ENCODE measurements at regions not wholly inside any gene's neighbourhood (a gene's known extent, or its start where the extent isn't known, plus 50 kb on each side); places are given as distances from the start of the nearest gene placed in this dataset.

GRCh38 chr1:222971146-222971545, 156.3 kb downstream of the DISP1 start:
- H3K4me2 ChIP-seq (ENCODE audit: control insufficient read depth, extremely low read depth, insufficient read depth, low read depth, low read length): no peak overlapping the region
- H3K9me3 ChIP-seq (ENCODE audit: control insufficient read depth, low read depth, low read length): no peaks in the 10 kb centered on the region
- DNase-seq (ENCODE audit: low read depth, low spot score) (no peak), FAIRE-seq (no peak)
- no peaks in the 10 kb centered on the region for H3K4me1 ChIP-seq (ENCODE audit: control insufficient read depth, extremely low read depth, insufficient read depth, low read length)
- dilution Hi-C loops (cut with MboI; ENCODE audit: extremely low pct_ligation_motif_present, low sequenced_read_pairs): no loop called here
- H3K9me1 ChIP-seq (ENCODE audit: control insufficient read depth, extremely low read depth, insufficient read depth, low read length): no peaks in the 10 kb centered on the region
- H3K79me2 ChIP-seq (ENCODE audit: control insufficient read depth, insufficient read depth, low read length): no peaks in the 10 kb centered on the region
- no peaks in the 10 kb centered on the region for H3K27me3 ChIP-seq (ENCODE audit: control insufficient read depth, extremely low read depth, insufficient read depth, low read length)
- no peak overlapping the region for H3K9ac ChIP-seq (ENCODE audit: control insufficient read depth, extremely low read depth, insufficient read depth, low read length)
- H3K27ac ChIP-seq (ENCODE audit: control insufficient read depth, insufficient read depth, low read length): no peak overlapping the region
- H3K4me3 ChIP-seq (ENCODE audit: control insufficient read depth in 2 of 3, extremely low read depth in 1 of 3, insufficient read depth in 2 of 3, low read depth in 1 of 3, low read length in 3 of 3): no peak overlapping the region
- H2AFZ ChIP-seq (ENCODE audit: control insufficient read depth, low read length): no peak overlapping the region
- H4K20me1 ChIP-seq (ENCODE audit: control insufficient read depth, extremely low read depth, insufficient read depth, low read length): no peaks in the 10 kb centered on the region
- no peak for TF ChIP-seq CTCF (optimal IDR thresholded peaks at IDR 0.05 in 1 of 3, IDR thresholded peaks at IDR 0.05 in 1 of 3, conservative IDR thresholded peaks at IDR 0.05 in 1 of 3; ENCODE audit: extremely low read depth in 1 of 3, insufficient read depth in 2 of 3, low read length in 3 of 3)
- TF ChIP-seq EZH2 (IDR thresholded peaks at IDR 0.05; ENCODE audit: low read length): no peak
- H3K36me3 ChIP-seq (ENCODE audit: control insufficient read depth in 2 of 2, extremely low read depth in 1 of 2, insufficient read depth in 2 of 2, low read length in 2 of 2): no peaks in the 10 kb centered on the region

DNA sequence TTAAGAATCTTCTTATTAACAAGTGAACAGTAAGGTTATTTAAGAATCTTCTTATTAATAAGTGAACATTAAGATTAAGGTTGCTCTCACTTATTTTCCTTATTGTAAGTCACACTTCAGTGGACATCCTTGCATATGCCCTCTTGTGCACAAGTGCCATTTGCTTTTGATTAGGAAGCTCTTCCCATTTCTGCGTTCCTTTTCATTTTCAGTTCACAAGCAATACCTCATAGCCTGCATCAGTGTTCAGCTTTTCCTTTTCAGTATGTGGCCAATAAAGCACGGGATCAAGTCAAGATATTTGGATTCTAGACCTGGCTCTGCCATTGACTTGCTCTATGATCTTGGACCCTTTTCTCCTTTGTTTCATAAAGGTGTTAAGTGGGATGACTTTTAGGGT, 158.7 kb downstream of the DISP1 start:
- no peak overlapping the region for H3K4me2 ChIP-seq (ENCODE audit: control insufficient read depth, extremely low read depth, insufficient read depth, low read depth, low read length)
- H3K4me1 ChIP-seq (ENCODE audit: control insufficient read depth, extremely low read depth, insufficient read depth, low read length): no peaks in the 10 kb centered on the region
- H3K9ac ChIP-seq (ENCODE audit: control insufficient read depth, extremely low read depth, insufficient read depth, low read length): no peak overlapping the region
- dilution Hi-C loops (cut with MboI; ENCODE audit: extremely low pct_ligation_motif_present, low sequenced_read_pairs): no loop called here
- no peak for DNase-seq (ENCODE audit: low read depth, low spot score)
- no peak for TF ChIP-seq CTCF (optimal IDR thresholded peaks at IDR 0.05 in 1 of 3, IDR thresholded peaks at IDR 0.05 in 1 of 3, conservative IDR thresholded peaks at IDR 0.05 in 1 of 3; ENCODE audit: extremely low read depth in 1 of 3, insufficient read depth in 2 of 3, low read length in 3 of 3)
- TF ChIP-seq EZH2 (IDR thresholded peaks at IDR 0.05; ENCODE audit: low read length): no peak
- H3K4me3 ChIP-seq (ENCODE audit: control insufficient read depth in 2 of 3, extremely low read depth in 1 of 3, insufficient read depth in 2 of 3, low read depth in 1 of 3, low read length in 3 of 3): no peak overlapping the region
- H3K27me3 ChIP-seq (ENCODE audit: control insufficient read depth, extremely low read depth, insufficient read depth, low read length): no peaks in the 10 kb centered on the region
- FAIRE-seq: peak; percentile 34
- no peaks in the 10 kb centered on the region for H3K79me2 ChIP-seq (ENCODE audit: control insufficient read depth, insufficient read depth, low read length)
- H3K27ac ChIP-seq (ENCODE audit: control insufficient read depth, insufficient read depth, low read length): no peak overlapping the region
- no peaks in the 10 kb centered on the region for H4K20me1 ChIP-seq (ENCODE audit: control insufficient read depth, extremely low read depth, insufficient read depth, low read length)
- H3K36me3 ChIP-seq (ENCODE audit: control insufficient read depth in 2 of 2, extremely low read depth in 1 of 2, insufficient read depth in 2 of 2, low read length in 2 of 2): no peaks in the 10 kb centered on the region
- no peaks in the 10 kb centered on the region for H3K9me3 ChIP-seq (ENCODE audit: control insufficient read depth, low read depth, low read length)
- no peaks in the 10 kb centered on the region for H3K9me1 ChIP-seq (ENCODE audit: control insufficient read depth, extremely low read depth, insufficient read depth, low read length)
- no peak overlapping the region for H2AFZ ChIP-seq (ENCODE audit: control insufficient read depth, low read length)

Data from keratinocyte (primary cell).